Stimulated activated CD8-positive, alpha-beta memory T cell treated with anti-CD3 and anti-CD28 coated beads, Interleukin-7, amount 100 ng/mL, for 4 hours (primary cell): ENCODE measurements at regions not wholly inside any gene's neighbourhood (a gene's known extent, or its start where the extent isn't known, plus 50 kb on each side); places are given as distances from the start of the nearest gene placed in this dataset.
A peak's percentile ranks its signal among the peaks of the same experiment; 100 is the strongest.
"Not testable (repeated sequence)": the region's sequence is repeated elsewhere in the genome, so short reads cannot be mapped to it uniquely, and the experiment has no call there.

Experiments
- DNase-seq, 2 donors: peaks; one replicate each; pipeline ENCODE4 v3.0.0-alpha.2; 2020; ENCODE audit warnings: low read depth in 2 of 2

GRCh38 chr3:59256230-59256629 is 206.4 kb upstream of the CFAP20DC start:
- no peak for DNase-seq

DNA sequence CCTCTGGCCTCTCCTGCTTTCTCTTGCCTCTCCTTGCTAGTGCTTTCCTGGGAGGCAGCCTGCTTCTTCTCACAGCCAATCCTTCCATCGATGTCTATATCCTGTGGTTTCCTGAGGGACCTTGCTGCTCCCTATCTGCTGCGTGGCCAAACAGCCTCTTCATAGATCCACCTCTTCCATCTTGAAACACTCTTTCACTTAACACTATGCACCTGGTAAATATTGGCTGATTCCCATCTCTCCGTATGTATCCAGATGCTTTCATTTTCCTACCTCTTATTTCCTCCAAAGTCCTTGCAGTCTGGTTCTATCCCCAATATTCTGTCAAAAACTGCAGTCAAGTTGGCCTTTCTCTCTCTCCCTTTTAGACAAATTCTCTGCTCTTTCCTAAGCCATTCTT is 205.2 kb upstream of the CFAP20DC start:
- no peak for DNase-seq

DNA sequence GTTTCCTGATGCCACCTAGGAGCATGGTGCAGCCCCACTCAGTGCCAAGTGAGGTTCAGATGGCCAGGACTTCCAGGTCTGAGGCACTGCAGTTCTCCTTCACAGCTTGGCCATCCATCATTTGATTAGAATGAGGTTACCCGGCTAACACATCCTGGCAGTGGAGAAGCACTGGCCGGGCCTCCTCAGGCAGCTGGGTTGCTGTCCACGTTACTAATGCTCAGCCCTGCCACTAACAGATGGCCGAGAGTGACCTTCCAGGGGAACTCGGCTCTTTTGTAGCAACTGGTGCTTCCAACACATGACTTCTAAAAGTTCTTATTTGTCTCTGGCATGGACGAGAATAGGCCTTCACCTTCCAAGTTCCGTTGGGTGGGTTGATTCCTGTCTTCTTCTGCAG is 204.6 kb upstream of the CFAP20DC start:
- no peak for DNase-seq

DNA sequence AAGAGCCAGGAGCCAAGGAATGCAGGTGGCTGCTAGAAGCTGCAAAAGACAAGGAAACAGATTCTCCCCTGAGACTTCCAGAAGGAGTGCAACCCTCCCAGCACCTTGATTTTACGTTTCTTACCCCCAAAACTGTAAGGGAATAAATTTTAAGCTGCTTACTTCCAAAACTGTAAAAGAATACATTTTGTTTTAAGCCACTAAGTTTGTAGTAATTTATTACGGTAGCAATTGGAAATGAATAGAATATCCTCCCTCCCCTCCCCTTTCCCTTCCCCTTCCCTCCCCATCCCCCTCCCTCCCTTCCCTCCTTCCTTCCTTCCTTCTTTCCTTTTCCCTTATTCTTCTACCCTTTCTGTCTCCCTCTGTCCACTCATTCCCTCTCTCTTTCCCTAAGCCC is 203.7 kb upstream of the CFAP20DC start:
- no peak for DNase-seq

DNA sequence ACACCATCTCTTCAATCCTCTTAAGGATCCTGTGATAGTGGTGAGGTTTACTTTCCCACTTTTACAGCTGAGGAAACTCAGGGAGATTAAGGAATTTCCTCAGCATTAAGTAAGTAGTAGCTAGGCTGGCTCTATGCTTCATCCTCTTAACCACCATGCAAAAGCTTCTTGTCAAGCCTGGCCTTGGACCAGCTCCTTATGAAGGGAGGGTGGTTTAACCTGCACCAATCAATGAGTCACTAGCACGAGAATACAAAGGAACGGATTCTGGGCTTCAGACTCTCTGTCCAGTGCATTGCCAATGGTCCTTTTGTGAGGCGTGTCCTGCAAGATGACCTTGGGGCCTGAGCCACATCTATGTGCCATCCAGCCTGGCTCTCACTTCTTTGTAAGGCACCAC is 202.0 kb upstream of the CFAP20DC start:
- no peak for DNase-seq

DNA sequence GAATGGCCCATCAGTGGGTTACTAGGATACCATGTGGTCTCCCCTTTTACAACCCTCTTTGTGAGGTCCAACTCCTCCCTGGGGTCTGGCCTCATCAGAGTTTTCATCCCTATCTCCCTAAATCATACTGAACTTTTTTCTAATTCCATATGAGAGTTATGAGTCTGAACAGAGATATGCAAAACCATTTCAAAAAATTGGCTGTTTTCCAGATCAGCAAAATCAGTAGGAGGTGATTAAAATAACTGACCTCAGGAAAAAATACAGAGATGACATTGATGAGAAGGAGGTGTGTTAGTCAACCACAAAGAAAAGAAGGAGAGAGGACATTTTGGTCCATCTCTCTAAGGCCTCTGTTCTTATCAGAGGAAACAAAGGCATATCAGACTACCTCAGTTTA is 200.8 kb upstream of the CFAP20DC start:
- no peak for DNase-seq

- no peak for DNase-seq
Measured at GRCh38 chr3:59249698-59250361, 200.0 kb upstream of the CFAP20DC start.

GRCh38 chr3:59249004-59249403 is 199.2 kb upstream of the CFAP20DC start:
- DNase-seq = no peak

DNA sequence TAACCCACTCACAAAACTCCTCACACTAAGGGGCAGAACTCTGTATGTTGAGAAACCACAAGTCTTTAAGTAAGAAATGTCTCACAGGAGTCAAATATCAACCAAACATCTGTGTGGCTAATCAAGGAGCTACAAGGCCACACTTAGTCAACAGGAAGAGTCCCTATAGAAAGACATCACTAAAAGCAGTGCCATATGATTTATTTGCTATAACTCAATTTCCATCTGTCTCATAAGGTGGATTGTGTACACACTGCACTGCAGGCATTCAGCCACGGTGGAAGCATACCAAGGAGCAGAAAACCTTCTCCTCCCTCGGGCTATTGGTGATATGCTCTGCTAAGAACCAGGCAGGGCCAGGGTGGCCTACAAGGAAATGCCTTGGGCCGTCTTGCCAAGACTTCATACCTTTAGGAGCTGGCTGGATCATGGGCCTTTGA is 197.6 kb upstream of the CFAP20DC start:
- no peak for DNase-seq

DNA sequence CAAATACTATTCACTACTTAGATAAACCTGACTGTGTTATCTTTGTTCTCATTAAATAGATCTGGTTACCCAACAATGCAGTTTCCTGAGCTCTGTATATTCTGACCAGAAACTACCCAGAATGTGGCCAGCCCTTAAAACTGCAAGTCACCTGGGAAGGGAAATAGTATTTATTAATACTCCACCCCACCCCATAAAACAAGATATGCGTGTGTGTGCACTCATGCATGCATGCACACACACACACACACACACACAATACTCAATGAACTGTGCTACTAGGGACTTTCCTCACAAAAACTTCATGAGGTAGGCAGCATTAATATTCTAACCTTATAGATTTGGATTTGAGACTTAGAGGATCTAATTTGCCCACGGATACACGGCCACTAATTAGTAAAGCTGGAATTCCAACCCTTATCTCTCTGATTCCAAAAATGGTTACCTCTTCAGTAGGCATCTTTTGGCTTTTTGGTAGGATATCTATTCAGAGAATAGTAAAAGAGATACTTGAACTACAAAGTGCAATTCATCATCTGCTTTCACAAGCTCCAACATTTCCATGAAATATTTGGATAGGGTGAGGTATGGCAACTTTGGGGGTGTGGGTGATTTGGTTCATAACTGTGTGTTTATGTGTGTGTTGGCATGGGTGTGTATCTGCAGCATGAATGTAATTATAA is 197.0 kb upstream of the CFAP20DC start:
- DNase-seq = no peak

GRCh38 chr3:59245859-59246501 is 196.2 kb upstream of the CFAP20DC start:
- no peak for DNase-seq

DNA sequence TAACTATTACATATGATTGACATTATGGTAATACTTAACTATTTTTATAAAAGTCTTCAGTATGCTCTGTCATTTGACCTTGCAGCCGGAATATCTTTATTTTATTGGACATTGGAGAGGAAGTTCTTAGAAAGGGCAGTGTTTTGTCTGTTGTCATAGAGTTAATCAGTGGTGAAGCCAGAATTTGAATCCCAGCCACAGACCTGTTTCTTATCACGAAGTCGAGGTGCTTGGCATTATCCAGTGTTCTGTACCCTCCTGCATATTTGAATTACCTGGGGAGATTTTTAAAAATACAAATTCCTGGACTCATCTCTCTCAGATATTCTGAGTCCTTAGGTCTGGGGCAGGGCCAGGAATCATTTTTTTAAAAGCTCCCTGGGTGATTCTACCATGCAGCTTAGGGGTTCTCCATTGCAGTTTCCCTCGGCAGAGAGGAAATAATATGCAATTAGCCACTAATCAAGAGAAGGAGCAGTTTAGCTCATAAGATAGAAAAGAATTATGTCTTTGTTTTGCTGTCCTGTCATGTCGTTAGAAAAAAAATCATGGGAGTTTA is 195.6 kb upstream of the CFAP20DC start:
- DNase-seq = no peak

- DNase-seq = no peak
Measured at GRCh38 chr3:59244343-59244742, 194.5 kb upstream of the CFAP20DC start.

- no peak for DNase-seq
Measured at GRCh38 chr3:59243476-59243875, 193.7 kb upstream of the CFAP20DC start.

GRCh38 chr3:59240666-59241255 is 190.9 kb upstream of the CFAP20DC start:
- no peak for DNase-seq

DNA sequence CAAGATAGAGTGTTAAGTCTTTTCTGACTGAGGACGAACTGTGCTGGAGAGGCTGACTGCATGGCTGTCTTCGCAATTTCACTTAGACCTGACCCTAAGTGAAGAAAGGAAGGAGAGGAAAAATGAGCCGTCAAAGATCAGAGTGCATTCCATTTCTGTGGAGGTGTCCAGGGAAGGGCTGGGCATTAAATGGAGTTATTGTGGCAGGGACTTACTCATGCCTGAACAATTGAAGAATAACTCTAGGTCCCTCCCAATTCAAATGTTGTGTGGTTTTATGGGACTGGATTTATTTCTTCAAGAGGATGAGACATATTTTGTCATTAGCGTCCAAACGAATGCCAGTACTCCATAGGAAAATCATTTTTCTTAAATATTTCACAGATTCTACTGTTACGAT is 187.3 kb upstream of the CFAP20DC start:
- no peak for DNase-seq

DNA sequence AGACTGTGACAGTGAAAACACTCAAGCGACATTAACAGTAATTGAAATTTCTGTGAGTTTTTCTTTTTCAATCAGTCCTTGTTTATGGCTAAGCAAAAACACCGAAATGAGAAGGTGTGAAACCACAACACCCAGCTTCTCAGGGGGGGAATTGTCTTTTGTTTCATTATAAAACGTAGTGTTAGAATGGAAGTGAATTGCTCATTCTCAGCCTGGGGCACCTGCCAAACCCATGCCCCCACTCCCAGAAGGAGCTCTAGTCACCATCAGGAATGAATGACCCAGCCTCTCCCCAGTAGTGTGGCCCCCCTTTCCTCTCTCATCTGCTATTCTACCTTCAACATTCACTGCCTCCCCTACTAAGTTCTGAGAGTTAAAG is 185.8 kb upstream of the CFAP20DC start:
- DNase-seq = peak in 1 of 2 donors; percentile 3

- no peak for DNase-seq
Measured at GRCh38 chr3:59234884-59235633, 185.2 kb upstream of the CFAP20DC start.

DNA sequence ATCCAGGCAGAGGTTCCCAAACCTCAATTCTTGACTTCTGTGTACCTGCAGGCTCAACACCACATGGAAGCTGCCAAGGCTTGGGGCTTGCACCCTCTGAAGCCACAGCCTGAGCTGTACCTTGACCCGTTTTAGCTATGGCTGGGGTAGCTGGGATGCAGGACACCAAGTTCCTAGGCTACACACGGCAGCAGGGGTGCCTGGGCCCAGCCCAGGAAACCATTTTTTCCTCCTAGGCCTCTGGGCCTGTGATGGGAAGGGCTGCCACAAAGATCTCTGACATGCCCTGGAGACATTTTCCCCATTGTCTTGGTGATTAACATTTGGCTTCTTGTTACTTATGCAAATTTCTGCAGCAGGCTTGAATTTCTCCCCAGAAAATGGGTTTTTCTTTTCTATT is 180.6 kb upstream of the CFAP20DC start:
- DNase-seq = not testable (repeated sequence)

DNA sequence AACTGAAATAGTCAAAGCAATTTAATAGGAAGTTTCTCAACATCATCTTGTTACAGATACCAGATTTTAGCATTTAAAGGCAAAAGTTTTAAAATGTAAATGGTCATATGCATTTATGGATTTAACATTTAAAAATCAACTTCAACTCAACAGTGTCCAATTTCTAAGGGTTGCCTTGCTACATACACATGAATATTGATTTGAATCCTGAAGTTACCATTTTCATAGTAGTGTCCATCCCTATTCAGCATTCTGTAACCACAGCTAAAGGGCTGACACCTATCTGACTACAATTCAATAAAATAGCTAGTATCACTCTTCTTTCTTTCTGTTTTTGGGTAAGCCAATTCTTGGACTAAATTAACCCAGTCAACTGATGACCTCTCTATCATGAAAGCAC is 164.0 kb upstream of the CFAP20DC start:
- no peak for DNase-seq

- no peak for DNase-seq
Measured at GRCh38 chr3:59212128-59212779, 162.4 kb upstream of the CFAP20DC start.
